Activated CD4-positive, alpha-beta T cell treated with anti-CD3 and anti-CD28 coated beads for 36 hours (primary cell): ENCODE measurements at regions not wholly inside any gene's neighbourhood (a gene's known extent, or its start where the extent isn't known, plus 50 kb on each side); places are given as distances from the start of the nearest gene placed in this dataset.
"Not testable (repeated sequence)": the region's sequence is repeated elsewhere in the genome, so short reads cannot be mapped to it uniquely, and the experiment has no call there.

Source experiments
- ATAC-seq: fragments of 200-7000 bp; cut with Tn5 transposase; one replicate; pipeline ENCODE4 v1.10.0; 2021; ENCODE audit warnings: mild to moderate bottlenecking, moderate library complexity
- CTCF ChIA-PET: fragments of 350-600 bp; sonication (Branson Sonifier 250); formaldehyde crosslinking; loops from one replicate; lab custom pipeline; 2021; ENCODE audit warnings: antibody characterized with exemption; lab: Charles Lee
- POLR2A ChIA-PET: fragments of 350-600 bp; sonication (Branson Sonifier 250); formaldehyde crosslinking; loops from one replicate; lab custom pipeline; 2021; ENCODE audit warnings: antibody characterized with exemption, inconsistent platforms; lab: Charles Lee
- DNase-seq: peaks from one replicate; pipeline ENCODE4 v3.0.0-alpha.2; 2020
- H3K27ac Mint-ChIP-seq: one replicate; pipeline ENCODE4 v1.8.0; 2021; ENCODE audit warnings: mixed read lengths
- H3K27me3 Mint-ChIP-seq: one replicate; pipeline ENCODE4 v1.8.0; 2021; ENCODE audit warnings: mixed read lengths
- H3K36me3 Mint-ChIP-seq: one replicate; pipeline ENCODE4 v1.8.0; 2021; ENCODE audit warnings: low read depth, mixed read lengths
- H3K4me1 Mint-ChIP-seq: one replicate; pipeline ENCODE4 v1.8.0; 2021; ENCODE audit warnings: mixed read lengths
- H3K4me3 Mint-ChIP-seq: one replicate; pipeline ENCODE4 v1.8.0; 2021; ENCODE audit warnings: mild to moderate bottlenecking, moderate library complexity, mixed read lengths
- H3K9me3 Mint-ChIP-seq: one replicate; pipeline ENCODE4 v1.8.0; 2021; ENCODE audit warnings: low read depth, mixed read lengths
- intact Hi-C, 2 experiments: fragments of 100-400 bp; cut with DNase I in 1 of 2; cut with micrococcal nuclease in 1 of 2; formaldehyde crosslinking; loops; one replicate each; pipeline versions ENCODE4 v1.14.2 to v1.15.1; 2022 to 2024; cut with DNase I, micrococcal nuclease

GRCh38 chrX:769796-770195, 139.2 kb downstream of the SHOX start:
- CTCF ChIA-PET, result no interaction called here
- Mint-ChIP-seq H3K36me3 (no peaks in the 10 kb centered on the region), H3K4me1 (no peaks in the 10 kb centered on the region), H3K9me3 (peaks cover 9% of the 10 kb centered on the region), H3K4me3 (no peak overlapping the region), H3K27ac (no peak overlapping the region), H3K27me3 (peaks cover 3% of the 10 kb centered on the region)
- intact Hi-C loops, result no loop called here
- ATAC-seq, result no peak
- DNase-seq, result no peak
- POLR2A ChIA-PET, result no interaction called here

GRCh38 chrX:768596-768995, 138.0 kb downstream of the SHOX start:
- POLR2A ChIA-PET, result no interaction called here
- Mint-ChIP-seq H3K27me3 (peaks cover 3% of the 10 kb centered on the region), H3K27ac (no peak overlapping the region), H3K9me3 (peaks cover 9% of the 10 kb centered on the region), H3K4me3 (no peak overlapping the region), H3K36me3 (no peaks in the 10 kb centered on the region), H3K4me1 (no peaks in the 10 kb centered on the region)
- ATAC-seq, result no peak
- intact Hi-C loops, result no loop called here
- CTCF ChIA-PET, result no interaction called here
- no peak for DNase-seq

GRCh38 chrX:758917-759316, 128.3 kb downstream of the SHOX start:
- ATAC-seq, result no peak
- intact Hi-C loops, result no loop called here
- POLR2A ChIA-PET, result no interaction called here
- Mint-ChIP-seq H3K4me1 (no peaks in the 10 kb centered on the region), H3K36me3 (no peaks in the 10 kb centered on the region), H3K4me3 (no peak overlapping the region), H3K27ac (no peak overlapping the region), H3K27me3 (peaks cover 6% of the 10 kb centered on the region), H3K9me3 (no peaks in the 10 kb centered on the region)
- CTCF ChIA-PET, result no interaction called here
- DNase-seq, result no peak

- Mint-ChIP-seq H3K27ac (no peak overlapping the region), H3K36me3 (no peaks in the 10 kb centered on the region)
Observed at GRCh38 chrX:750812-751211, 120.2 kb downstream of the SHOX start.

GRCh38 chrX:750263-750662, 119.7 kb downstream of the SHOX start:
- Mint-ChIP-seq H3K27ac (no peak overlapping the region), H3K9me3 (no peaks in the 10 kb centered on the region), H3K27me3 (peaks cover 3% of the 10 kb centered on the region), H3K36me3 (no peaks in the 10 kb centered on the region), H3K4me1 (no peaks in the 10 kb centered on the region), H3K4me3 (no peak overlapping the region)
- ChIA-PET POLR2A (no interaction called here), CTCF (no interaction called here)
- intact Hi-C loops, result no loop called here
- peak; percentile 15 for DNase-seq
- peak; percentile 36 for ATAC-seq

More at GRCh38 chrX:750812-751211, 120.2 kb downstream of the SHOX start:
- Mint-ChIP-seq H3K27me3 (peaks cover under 1% of the 10 kb centered on the region), H3K9me3 (no peaks in the 10 kb centered on the region), H3K4me1 (no peaks in the 10 kb centered on the region), H3K4me3 (no peak overlapping the region)
- DNase-seq (no peak), ATAC-seq (no peak)
- intact Hi-C loops, result no loop called here
- POLR2A ChIA-PET, result no interaction called here
- CTCF ChIA-PET, result no interaction called here

- Mint-ChIP-seq H3K36me3 (no peaks in the 10 kb centered on the region), H3K27me3 (peaks cover 3% of the 10 kb centered on the region), H3K9me3 (peaks cover 10% of the 10 kb centered on the region), H3K4me1 (no peaks in the 10 kb centered on the region), H3K27ac (no peak overlapping the region), H3K4me3 (no peak overlapping the region)
- no peak for DNase-seq
- intact Hi-C loops, result no loop called here
- ATAC-seq, result no peak
- POLR2A ChIA-PET, result no interaction called here
- CTCF ChIA-PET, result no interaction called here
Observed at GRCh38 chrX:747176-747575, 116.6 kb downstream of the SHOX start.

GRCh38 chrX:739611-740010, 109.0 kb downstream of the SHOX start:
- no peak overlapping the region for H3K27ac Mint-ChIP-seq
- no peaks in the 10 kb centered on the region for H3K4me1 Mint-ChIP-seq
- peaks cover 19% of the 10 kb centered on the region for H3K9me3 Mint-ChIP-seq
- intact Hi-C loops, result no loop called here
- ChIA-PET CTCF (no interaction called here), POLR2A (no interaction called here)
- ATAC-seq (no peak), DNase-seq (no peak)
- no peak overlapping the region for H3K4me3 Mint-ChIP-seq
- H3K36me3 Mint-ChIP-seq, result no peaks in the 10 kb centered on the region
- peaks cover 3% of the 10 kb centered on the region for H3K27me3 Mint-ChIP-seq

- H3K27me3 Mint-ChIP-seq, CTCF ChIA-PET, H3K9me3 Mint-ChIP-seq, intact Hi-C loops, H3K27ac Mint-ChIP-seq, H3K36me3 Mint-ChIP-seq, DNase-seq, H3K4me3 Mint-ChIP-seq, ATAC-seq, H3K4me1 Mint-ChIP-seq, POLR2A ChIA-PET: not testable (repeated sequence)
Observed at GRCh38 chrX:737021-737420, 106.4 kb downstream of the SHOX start.

- POLR2A ChIA-PET, result no interaction called here
- no peaks in the 10 kb centered on the region for H3K4me1 Mint-ChIP-seq
- no peak overlapping the region for H3K4me3 Mint-ChIP-seq
- H3K27ac Mint-ChIP-seq, result no peak overlapping the region
- H3K36me3 Mint-ChIP-seq, result no peaks in the 10 kb centered on the region
- DNase-seq (no peak), ATAC-seq (no peak)
- CTCF ChIA-PET, result no interaction called here
- no peaks in the 10 kb centered on the region for H3K9me3 Mint-ChIP-seq
- intact Hi-C loops, result no loop called here
- H3K27me3 Mint-ChIP-seq, result peaks cover 3% of the 10 kb centered on the region
Observed at GRCh38 chrX:734362-734761, 103.8 kb downstream of the SHOX start.

- ATAC-seq (no peak), DNase-seq (no peak)
- no peak overlapping the region for H3K27ac Mint-ChIP-seq
- H3K27me3 Mint-ChIP-seq, result peaks cover 2% of the 10 kb centered on the region
- POLR2A ChIA-PET, result no interaction called here
- no peaks in the 10 kb centered on the region for H3K9me3 Mint-ChIP-seq
- intact Hi-C loops, result no loop called here
- no peaks in the 10 kb centered on the region for H3K36me3 Mint-ChIP-seq
- CTCF ChIA-PET, result no interaction called here
- no peaks in the 10 kb centered on the region for H3K4me1 Mint-ChIP-seq
- H3K4me3 Mint-ChIP-seq, result no peak overlapping the region
Observed at GRCh38 chrX:733961-734360, 103.4 kb downstream of the SHOX start.

- intact Hi-C loops, result loop anchor here in 1 of 2 experiments (10.0 kb wide), 1 partner anchor 155 kb away; no protein-coding TSS in a partner anchor
- H3K4me1 Mint-ChIP-seq, result no peaks in the 10 kb centered on the region
- no peak overlapping the region for H3K4me3 Mint-ChIP-seq
- ATAC-seq (no peak), DNase-seq (no peak)
- CTCF ChIA-PET, result no interaction called here
- no peak overlapping the region for H3K27ac Mint-ChIP-seq
- H3K27me3 Mint-ChIP-seq, result no peaks in the 10 kb centered on the region
- POLR2A ChIA-PET, result no interaction called here
- peaks cover 4% of the 10 kb centered on the region for H3K9me3 Mint-ChIP-seq
- no peaks in the 10 kb centered on the region for H3K36me3 Mint-ChIP-seq
Observed at GRCh38 chrX:729583-730409, 99.2 kb downstream of the SHOX start.

- ATAC-seq, H3K4me3 Mint-ChIP-seq, H3K27ac Mint-ChIP-seq, DNase-seq, CTCF ChIA-PET, H3K36me3 Mint-ChIP-seq, POLR2A ChIA-PET, H3K4me1 Mint-ChIP-seq, H3K9me3 Mint-ChIP-seq, H3K27me3 Mint-ChIP-seq: not testable (repeated sequence)
- intact Hi-C loops, result loop anchor here in 1 of 2 experiments (10.0 kb wide), 1 partner anchor 154 kb away; no protein-coding TSS in a partner anchor
Observed at GRCh38 chrX:729101-729500, 98.5 kb downstream of the SHOX start.
